Trophoblast cell (in vitro differentiated cells and primary cell): ENCODE measurements at regions not wholly inside any gene's neighbourhood (a gene's known extent, or its start where the extent isn't known, plus 50 kb on each side); places are given as distances from the start of the nearest gene placed in this dataset.

Experiments used
- DNase-seq, 2 donors: peaks; one replicate each; pipeline ENCODE4 v3.0.0-alpha.2; 2016
- H2AFZ ChIP-seq: 2 replicates; pipeline ENCODE4 v1.6.1; 2013; ENCODE audit warnings: low read length, moderate library complexity, mild to moderate bottlenecking; ENCODE audit not compliant: insufficient read depth, poor library complexity
- H2AK5ac ChIP-seq: 2 replicates; pipeline ENCODE4 v1.6.1; 2013; ENCODE audit warnings: mild to moderate bottlenecking, low read length
- H2BK120ac ChIP-seq: 2 replicates; pipeline ENCODE4 v1.6.1; 2013; ENCODE audit warnings: low read length, mild to moderate bottlenecking, moderate library complexity; ENCODE audit not compliant: insufficient read depth, poor library complexity
- H2BK12ac ChIP-seq: 2 replicates; pipeline ENCODE4 v1.6.1; 2013; ENCODE audit warnings: mild to moderate bottlenecking, low read length, moderate library complexity
- H2BK5ac ChIP-seq: 2 replicates; pipeline ENCODE4 v1.6.1; 2013; ENCODE audit warnings: low read length, low read depth, moderate library complexity, mild to moderate bottlenecking; ENCODE audit not compliant: poor library complexity
- H3K14ac ChIP-seq: 2 replicates; pipeline ENCODE4 v1.6.1; 2013; ENCODE audit warnings: mild to moderate bottlenecking, low read length
- H3K18ac ChIP-seq: 2 replicates; pipeline ENCODE4 v1.6.1; 2013; ENCODE audit warnings: mild to moderate bottlenecking, low read length
- H3K23ac ChIP-seq: 2 replicates; pipeline ENCODE4 v1.6.1; 2013; ENCODE audit warnings: low read length
- H3K27ac ChIP-seq: 2 replicates; pipeline ENCODE4 v1.5.1; 2013; ENCODE audit warnings: low read depth, mild to moderate bottlenecking, inconsistent platforms, low read length, moderate library complexity
- H3K27me3 ChIP-seq: 2 replicates; pipeline ENCODE4 v1.6.1; 2013; ENCODE audit warnings: inconsistent platforms, mild to moderate bottlenecking, low read length, moderate library complexity; ENCODE audit not compliant: insufficient read depth
- H3K36me3 ChIP-seq, 2 experiments: 1 replicate in 1 of 2; 2 replicates in 1 of 2; pipeline ENCODE4 v1.6.1; 2013; ENCODE audit warnings: low read length in 2 of 2, mild to moderate bottlenecking in 2 of 2, moderate library complexity in 1 of 2; ENCODE audit not compliant: insufficient read depth in 2 of 2, control insufficient read depth in 1 of 2
- H3K4ac ChIP-seq: 2 replicates; pipeline ENCODE4 v1.6.1; 2013; ENCODE audit warnings: low read depth, mild to moderate bottlenecking, low read length, moderate library complexity
- H3K4me1 ChIP-seq, 2 experiments: 1 replicate in 1 of 2; 2 replicates in 1 of 2; pipeline ENCODE4 v1.6.1; 2013; ENCODE audit warnings: low read length in 2 of 2, mild to moderate bottlenecking in 2 of 2, moderate library complexity in 1 of 2; ENCODE audit not compliant: insufficient read depth in 2 of 2, control insufficient read depth in 1 of 2
- H3K4me2 ChIP-seq: 2 replicates; pipeline ENCODE4 v1.6.1; 2013; ENCODE audit warnings: inconsistent platforms, mild to moderate bottlenecking, low read length, moderate library complexity
- H3K4me3 ChIP-seq: 2 replicates; pipeline ENCODE4 v1.5.1; 2013; ENCODE audit warnings: mild to moderate bottlenecking, low read depth, low read length, inconsistent platforms
- H3K79me1 ChIP-seq: one replicate; pipeline ENCODE4 v1.6.1; 2013; ENCODE audit warnings: low read length
- H3K79me2 ChIP-seq: 2 replicates; pipeline ENCODE4 v1.6.1; 2013; ENCODE audit warnings: low read length, mild to moderate bottlenecking; ENCODE audit not compliant: control insufficient read depth, insufficient read depth, poor library complexity
- H3K9ac ChIP-seq: 2 replicates; pipeline ENCODE4 v1.6.1; 2013; ENCODE audit warnings: mild to moderate bottlenecking, low read length
- H3K9me3 ChIP-seq: 2 replicates; pipeline ENCODE4 v1.6.1; 2013; ENCODE audit warnings: low read depth, mild to moderate bottlenecking, control low read depth, inconsistent platforms, low read length; ENCODE audit not compliant: insufficient read depth
- H4K12ac ChIP-seq: 2 replicates; pipeline ENCODE4 v1.6.1; 2013; ENCODE audit warnings: low read depth, mild to moderate bottlenecking, low read length, moderate library complexity
- H4K8ac ChIP-seq: 2 replicates; pipeline ENCODE4 v1.6.1; 2013; ENCODE audit warnings: low read depth, mild to moderate bottlenecking, low read length, moderate library complexity
- H4K91ac ChIP-seq: one replicate; pipeline ENCODE4 v1.6.1; 2013; ENCODE audit warnings: low read depth, mild to moderate bottlenecking, low read length, moderate library complexity
- WGBS: extraction: QIAGEN DNeasy Blood & Tissue Kit; methylation state at CpG from one replicate; pipeline ENCODE4 v1.1.7; 2013; ENCODE audit warnings: missing lambda C conversion rate; ENCODE audit not compliant: insufficient read length, insufficient coverage; ENCODE audit errors: extremely low coverage; 5-methylcytosine and 5-hydroxymethylcytosine counted together

DNA sequence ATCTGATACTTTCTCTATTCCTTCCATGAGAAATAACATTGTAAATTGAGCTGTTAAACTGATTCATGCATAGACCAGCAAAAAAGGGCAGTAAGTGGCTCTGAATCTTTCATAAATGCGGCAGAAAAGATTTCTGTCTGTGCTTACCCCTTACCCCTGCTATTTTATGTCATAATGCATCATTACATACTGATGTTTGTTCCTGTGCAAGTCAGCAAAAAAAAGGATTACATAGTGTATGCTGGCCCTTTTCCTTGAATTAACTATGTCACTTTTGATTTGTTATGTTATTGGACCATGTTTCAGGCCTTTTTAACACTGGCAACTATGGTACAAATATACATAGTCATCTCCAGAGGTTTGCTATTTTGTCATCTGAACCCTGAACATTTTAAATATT lies 2159.7 kb downstream of the PCDH7 start:
- Histone ChIP-seq H3K36me3 (no peaks in the 10 kb centered on the region), H3K4ac (no peak overlapping the region), H4K12ac (no peak overlapping the region), H2AK5ac (no peak overlapping the region), H3K18ac (no peak overlapping the region), H4K8ac (no peak overlapping the region), H2BK12ac (no peak overlapping the region), H3K27me3 (no peaks in the 10 kb centered on the region), H3K14ac (no peak overlapping the region), H2AFZ (no peak overlapping the region), H3K79me2 (no peaks in the 10 kb centered on the region), H3K23ac (no peak overlapping the region), H3K4me1 (no peaks in the 10 kb centered on the region), H3K4me2 (no peak overlapping the region), H2BK120ac (no peak overlapping the region), H2BK5ac (no peak overlapping the region), H3K9ac (no peak overlapping the region), H4K91ac (no peak overlapping the region), H3K79me1 (no peaks in the 10 kb centered on the region), H3K4me3 (no peak overlapping the region), H3K27ac (no peak overlapping the region), H3K9me3 (no peaks in the 10 kb centered on the region)
- no CpG with 5 or more reads among the region's 1 CpG for WGBS
- DNase-seq = no peak

DNA sequence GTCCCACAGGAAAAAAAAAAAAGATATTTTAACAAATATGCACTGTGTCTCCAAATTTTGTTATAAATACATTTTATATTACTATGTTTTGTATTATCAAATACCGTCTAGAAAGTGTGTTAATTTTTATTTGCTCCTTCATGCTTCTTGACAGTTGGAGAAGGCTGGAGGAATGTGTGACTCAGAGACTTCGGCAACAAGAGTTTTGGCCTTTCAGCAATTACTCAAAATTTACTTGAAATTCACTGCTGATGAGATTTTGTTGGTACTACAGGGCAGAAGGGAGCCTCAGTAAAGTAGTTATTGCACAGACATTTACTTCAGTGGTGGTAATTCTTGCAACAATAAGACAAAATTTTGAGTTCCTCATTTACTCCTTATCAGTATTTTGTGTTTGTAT lies 2164.0 kb downstream of the PCDH7 start:
- no peaks in the 10 kb centered on the region for H3K27me3 ChIP-seq
- H3K4ac ChIP-seq = no peak overlapping the region
- peak in 1 of 2 donors; percentile 4 for DNase-seq
- no peak overlapping the region for H2BK12ac ChIP-seq
- H3K18ac ChIP-seq = no peak overlapping the region
- H2AFZ ChIP-seq = no peak overlapping the region
- H4K8ac ChIP-seq = no peak overlapping the region
- no peaks in the 10 kb centered on the region for H3K79me1 ChIP-seq
- WGBS = no CpG with 5 or more reads among the region's 2 CpGs
- no peaks in the 10 kb centered on the region for H3K79me2 ChIP-seq
- no peaks in the 10 kb centered on the region for H3K4me1 ChIP-seq
- H2BK120ac ChIP-seq = no peak overlapping the region
- H2BK5ac ChIP-seq = no peak overlapping the region
- no peak overlapping the region for H3K4me2 ChIP-seq
- no peak overlapping the region for H3K9ac ChIP-seq
- no peak overlapping the region for H3K4me3 ChIP-seq
- no peak overlapping the region for H3K27ac ChIP-seq
- H3K36me3 ChIP-seq = no peaks in the 10 kb centered on the region
- H3K14ac ChIP-seq = no peak overlapping the region
- H3K23ac ChIP-seq = no peak overlapping the region
- no peak overlapping the region for H2AK5ac ChIP-seq
- no peak overlapping the region for H4K91ac ChIP-seq
- no peaks in the 10 kb centered on the region for H3K9me3 ChIP-seq
- no peak overlapping the region for H4K12ac ChIP-seq

GRCh38 chr4:32890398-32890797 lies 2170.2 kb downstream of the PCDH7 start:
- no peak overlapping the region for H3K4me2 ChIP-seq
- H3K4ac ChIP-seq = no peak overlapping the region
- WGBS = no CpG with 5 or more reads among the region's 4 CpGs
- H3K27ac ChIP-seq = no peak overlapping the region
- DNase-seq = no peak
- no peak overlapping the region for H3K18ac ChIP-seq
- H4K12ac ChIP-seq = no peak overlapping the region
- H3K14ac ChIP-seq = no peak overlapping the region
- H2BK12ac ChIP-seq = no peak overlapping the region
- H3K79me2 ChIP-seq = no peaks in the 10 kb centered on the region
- no peak overlapping the region for H2AK5ac ChIP-seq
- H2BK5ac ChIP-seq = no peak overlapping the region
- no peaks in the 10 kb centered on the region for H3K79me1 ChIP-seq
- no peaks in the 10 kb centered on the region for H3K4me1 ChIP-seq
- H4K8ac ChIP-seq = no peak overlapping the region
- no peak overlapping the region for H3K23ac ChIP-seq
- H3K36me3 ChIP-seq = no peaks in the 10 kb centered on the region
- H2AFZ ChIP-seq = no peak overlapping the region
- no peaks in the 10 kb centered on the region for H3K27me3 ChIP-seq
- H3K4me3 ChIP-seq = no peak overlapping the region
- no peaks in the 10 kb centered on the region for H3K9me3 ChIP-seq
- H4K91ac ChIP-seq = no peak overlapping the region
- H2BK120ac ChIP-seq = no peak overlapping the region
- H3K9ac ChIP-seq = no peak overlapping the region

GRCh38 chr4:32909053-32909452 lies 2188.9 kb downstream of the PCDH7 start:
- no peak overlapping the region for H3K4me2 ChIP-seq

More at GRCh38 chr4:32909053-32909452, 2188.9 kb downstream of the PCDH7 start:
- H4K8ac ChIP-seq = no peak overlapping the region
- peaks cover 6% of the 10 kb centered on the region for H3K9me3 ChIP-seq
- H3K79me2 ChIP-seq = no peaks in the 10 kb centered on the region
- H2BK5ac ChIP-seq = no peak overlapping the region
- H3K27ac ChIP-seq = no peak overlapping the region
- WGBS = no CpG with 5 or more reads among the region's 3 CpGs
- H3K9ac ChIP-seq = no peak overlapping the region
- no peak overlapping the region for H2AK5ac ChIP-seq
- no peak overlapping the region for H3K4me3 ChIP-seq
- H2AFZ ChIP-seq = no peak overlapping the region
- no peak overlapping the region for H3K18ac ChIP-seq
- no peaks in the 10 kb centered on the region for H3K36me3 ChIP-seq
- no peak overlapping the region for H2BK120ac ChIP-seq
- no peaks in the 10 kb centered on the region for H3K4me1 ChIP-seq
- no peak overlapping the region for H4K12ac ChIP-seq
- no peak overlapping the region for H2BK12ac ChIP-seq
- no peak overlapping the region for H4K91ac ChIP-seq
- no peak overlapping the region for H3K4ac ChIP-seq
- no peaks in the 10 kb centered on the region for H3K79me1 ChIP-seq
- no peak overlapping the region for H3K14ac ChIP-seq
- H3K23ac ChIP-seq = no peak overlapping the region
- peak in 1 of 2 donors; percentile 25 for DNase-seq
- no peaks in the 10 kb centered on the region for H3K27me3 ChIP-seq
